ENCODE measurements at regions not wholly inside any gene's neighbourhood (a gene's known extent, or its start where the extent isn't known, plus 50 kb on each side); places are given as distances from the start of the nearest gene placed in this dataset.

GRCh38 chr2:104236491-104236890 is 617.4 kb upstream of the POU3F3 start:
- no peak for TF ChIP-seq YY1 (IDR thresholded peaks at IDR 0.05; ENCODE audit: low read depth)
- TF ChIP-seq FOXM1 (IDR thresholded peaks at IDR 0.05; ENCODE audit: low read depth), result no peak
- TF ChIP-seq CTCF (IDR thresholded peaks at IDR 0.05), result no peak
- no peak for TF ChIP-seq ELF1 (IDR thresholded peaks at IDR 0.05)
- no peak for TF ChIP-seq REST (IDR thresholded peaks at IDR 0.05; ENCODE audit: low read depth, low read length)
- TF ChIP-seq FOXJ3 (CRISPR knock-in tag; IDR thresholded peaks at IDR 0.05), result no peak
- no peak for TF ChIP-seq RFX5 (IDR thresholded peaks at IDR 0.05; ENCODE audit: low read length)
- TF ChIP-seq USF1 (IDR thresholded peaks at IDR 0.05; ENCODE audit: borderline replicate concordance, low read depth), result no peak
- TF ChIP-seq MAX (IDR thresholded peaks at IDR 0.05; ENCODE audit: low read depth), result no peak
- no peak for TF ChIP-seq USF2 (IDR thresholded peaks at IDR 0.05; ENCODE audit: borderline replicate concordance, low read depth, low read length)
- TF ChIP-seq POLR2AphosphoS5 (IDR thresholded peaks at IDR 0.05; ENCODE audit: low read depth, low read length), result no peak
- no peak for TF ChIP-seq EP300 (IDR thresholded peaks at IDR 0.05; ENCODE audit: borderline replicate concordance in 1 of 2, low read depth in 1 of 2, low read length in 1 of 2)
- no peak for TF ChIP-seq SMC3 (IDR thresholded peaks at IDR 0.05; ENCODE audit: low read depth, low read length)
